22Rv1 (cell line): ENCODE measurements at regions not wholly inside any gene's neighbourhood (a gene's known extent, or its start where the extent isn't known, plus 50 kb on each side); places are given as distances from the start of the nearest gene placed in this dataset.

Experiments used
- CTCF ChIP-seq: fragments of 450-650 bp; IDR thresholded peaks from 2 replicates; pipeline ENCODE4 v1.5.1; 2017; ENCODE audit warnings: mild to moderate bottlenecking
- ZFX ChIP-seq: fragments of 450-650 bp; IDR thresholded peaks from 2 replicates; pipeline ENCODE4 v1.6.1; 2017; ENCODE audit warnings: antibody characterized with exemption, borderline replicate concordance

GRCh38 chr6:71203206-71203605 is 85.4 kb upstream of the OGFRL1 start:
- TF ChIP-seq CTCF (no peak), ZFX (no peak)
